Endothelial cell of umbilical vein (primary cell): ENCODE measurements at regions not wholly inside any gene's neighbourhood (a gene's known extent, or its start where the extent isn't known, plus 50 kb on each side); places are given as distances from the start of the nearest gene placed in this dataset.

Experiments used
- BruUV-seq: library from RNA; stranded (reverse); fragments of 400-500 nt; replicated peaks from 2 replicates; lab custom pipeline; 2021; lab: Mats Ljungman, UMichigan
- CTCF ChIA-PET: fragments of 300-600, 350-600 bp; sonication (Branson Sonifier 250); formaldehyde crosslinking; loops from one replicate; lab custom pipeline; 2021; ENCODE audit warnings: antibody characterized with exemption, inconsistent platforms; lab: Charles Lee
- POLR2A ChIA-PET: fragments of 300-600, 350-600 bp; sonication (Branson Sonifier 250); formaldehyde crosslinking; loops from one replicate; lab custom pipeline; 2021; ENCODE audit warnings: antibody characterized with exemption, inconsistent platforms; lab: Charles Lee
- DNase-seq: peaks from one replicate; pipeline ENCODE4 v3.0.0-alpha.2; 2011; ENCODE audit warnings: low read depth, low spot score
- FAIRE-seq: peaks from 2 replicates; lab custom pipeline; 2011; peaks lifted over from hg19 to GRCh38; lab: Jason Lieb, UNC
- H2AFZ ChIP-seq: 2 replicates; pipeline ENCODE4 v1.6.0; 2012; ENCODE audit warnings: low read depth, low read length, control low read depth, inconsistent platforms
- H3K27ac ChIP-seq: 2 replicates; pipeline ENCODE4 v1.5.1; 2011; ENCODE audit warnings: low read depth, mild to moderate bottlenecking, control low read depth, low read length, moderate library complexity; ENCODE audit not compliant: insufficient read depth
- H3K27me3 ChIP-seq, 2 experiments: 2 replicates each; pipeline versions ENCODE4 v1.6.0 to v1.6.1; 2011; ENCODE audit warnings: low read length in 2 of 2, mixed read lengths in 1 of 2; ENCODE audit not compliant: control insufficient read depth in 2 of 2, insufficient read depth in 2 of 2
- H3K36me3 ChIP-seq, 2 experiments: 2 replicates in 1 of 2; 3 replicates in 1 of 2; pipeline ENCODE4 v1.5.1; 2011; ENCODE audit warnings: low read length in 2 of 2, mild to moderate bottlenecking in 1 of 2, moderate library complexity in 1 of 2; ENCODE audit not compliant: control insufficient read depth in 2 of 2, insufficient read depth in 2 of 2; ENCODE audit errors: extremely low read depth in 1 of 2
- H3K4me1 ChIP-seq: 3 replicates; pipeline ENCODE4 v1.5.1; 2011; ENCODE audit warnings: mild to moderate bottlenecking, low read length; ENCODE audit not compliant: control insufficient read depth, insufficient read depth; ENCODE audit errors: extremely low read depth
- H3K4me2 ChIP-seq: 2 replicates; pipeline ENCODE4 v1.6.1; 2011; ENCODE audit warnings: low read length, control low read depth, mixed read lengths; ENCODE audit not compliant: insufficient read depth
- H3K4me3 ChIP-seq, 3 experiments: fragments of 200-600 bp in 1 of 3; sonication (generic), shearing (Covaris generic) in 1 of 3; replicated peaks in 1 of 3; 2 replicates each; pipeline ENCODE4 v1.5.1; 2011 to 2016; ENCODE audit warnings: control low read depth in 3 of 3, low read length in 3 of 3, mild to moderate bottlenecking in 2 of 3, inconsistent platforms in 1 of 3, low read depth in 1 of 3, moderate library complexity in 1 of 3; ENCODE audit not compliant: insufficient read depth in 1 of 3
- H3K79me2 ChIP-seq: 2 replicates; pipeline ENCODE4 v1.6.0; 2012; ENCODE audit warnings: low read length, inconsistent platforms; ENCODE audit not compliant: control insufficient read depth, insufficient read depth
- H3K9ac ChIP-seq: replicated peaks from 2 replicates; pipeline ENCODE3; 2011; ENCODE audit warnings: low read length, control low read depth; ENCODE audit not compliant: insufficient read depth; ENCODE audit errors: extremely low read depth
- H3K9me1 ChIP-seq: replicated peaks from 3 replicates; pipeline ENCODE4 v1.6.0; 2011; ENCODE audit warnings: mild to moderate bottlenecking, low read length; ENCODE audit not compliant: control insufficient read depth, insufficient read depth; ENCODE audit errors: extremely low read depth
- H3K9me3 ChIP-seq: replicated peaks from 2 replicates; pipeline ENCODE4 v1.5.1; 2012; ENCODE audit warnings: low read length, inconsistent platforms; ENCODE audit not compliant: control insufficient read depth, insufficient read depth
- H4K20me1 ChIP-seq: replicated peaks from 2 replicates; pipeline ENCODE3; 2011; ENCODE audit warnings: mild to moderate bottlenecking, low read length; ENCODE audit not compliant: control insufficient read depth, insufficient read depth; ENCODE audit errors: extremely low read depth
- CTCF ChIP-seq, 2 donors: IDR thresholded peaks; 1 replicate in 1 of 2; 2 replicates in 1 of 2; pipeline ENCODE4 v1.5.1; 2011; ENCODE audit warnings: low read length in 2 of 2, mild to moderate bottlenecking in 2 of 2, moderate library complexity in 2 of 2, control low read depth in 1 of 2, inconsistent platforms in 1 of 2, low read depth in 1 of 2; ENCODE audit not compliant: insufficient read depth in 1 of 2; ENCODE audit errors: extremely low read depth in 1 of 2
- EZH2 ChIP-seq: IDR thresholded peaks from 2 replicates; pipeline ENCODE4 v1.6.1; 2012; ENCODE audit warnings: borderline replicate concordance, low read depth, mild to moderate bottlenecking, moderate library complexity, low read length, inconsistent platforms; ENCODE audit not compliant: severe bottlenecking
- FOS ChIP-seq: IDR thresholded peaks from 2 replicates; pipeline ENCODE4 v1.6.1; 2011; ENCODE audit warnings: mild to moderate bottlenecking, low read length, moderate library complexity, borderline replicate concordance; ENCODE audit not compliant: insufficient read depth
- GATA2 ChIP-seq: IDR thresholded peaks from 2 replicates; pipeline ENCODE4 v1.7.0; 2011; ENCODE audit warnings: low read depth, mild to moderate bottlenecking, moderate library complexity, mixed read lengths, low read length; ENCODE audit not compliant: insufficient read length, insufficient read depth
- JUN ChIP-seq: IDR thresholded peaks from 2 replicates; pipeline ENCODE4 v1.6.1; 2011; ENCODE audit warnings: borderline replicate concordance, low read depth; ENCODE audit not compliant: insufficient read length, insufficient read depth
- MAX ChIP-seq: IDR thresholded peaks from 2 replicates; pipeline ENCODE4 v1.6.1; 2011; ENCODE audit not compliant: insufficient read depth, insufficient read length
- MYC ChIP-seq: IDR thresholded peaks from one replicate; pipeline ENCODE4 v1.6.1; 2011; ENCODE audit warnings: mild to moderate bottlenecking, low read depth, low read length
- POLR2A ChIP-seq: IDR thresholded peaks from 2 replicates; pipeline ENCODE4 v1.6.1; 2012; ENCODE audit warnings: low read depth, mild to moderate bottlenecking, control low read depth, low read length
- POLR2AphosphoS5 ChIP-seq: IDR thresholded peaks from 2 replicates; pipeline ENCODE4 v1.6.1; 2012; ENCODE audit warnings: low read depth, mild to moderate bottlenecking, control low read depth, low read length, moderate library complexity; ENCODE audit not compliant: insufficient read depth
- dilution Hi-C: fragments of 300-500 bp; cut with MboI; formaldehyde crosslinking; loops from one replicate; pipeline ENCODE4 v1.15.0; 2019; ENCODE audit warnings: low sequenced_read_pairs; ENCODE audit not compliant: extremely low pct_ligation_motif_present
- intact Hi-C: fragments of 100-400 bp; cut with micrococcal nuclease; formaldehyde crosslinking; loops from one replicate; pipeline ENCODE4 v1.10.0; 2022

- ChIA-PET CTCF (interaction anchor here (1.0 to 2.0 kb wide), 4 partner anchors 10 to 85 kb away, joined by 3 to 6 read pairs (median 4); no protein-coding TSS in a partner anchor), POLR2A (interaction anchor here (1.1 to 2.0 kb wide), 5 partner anchors 10 to 412 kb away, joined by 3 to 7 read pairs (median 4); no protein-coding TSS in a partner anchor)
- Histone ChIP-seq H2AFZ (no peak overlapping the region), H3K27ac (peak overlapping the region; percentile 98), H3K27me3 (no peaks in the 10 kb centered on the region), H3K9me3 (no peaks in the 10 kb centered on the region), H3K9ac (peak overlapping the region; percentile 98), H3K4me3 (peak overlapping the region in 2 of 3 experiments; percentile 13 to 91), H3K36me3 (peaks cover 2 to 4% of the 10 kb centered on the region in 2 experiments), H4K20me1 (no peaks in the 10 kb centered on the region), H3K4me2 (peak overlapping the region; percentile 92), H3K4me1 (peaks cover 87% of the 10 kb centered on the region), H3K9me1 (no peaks in the 10 kb centered on the region), H3K79me2 (peaks cover 60% of the 10 kb centered on the region)
- BruUV-seq, result no TSS peak
- intact Hi-C loops (loop anchor here (5.0 kb wide), 2 partner anchors 189 to 1034 kb away; no protein-coding TSS in a partner anchor), dilution Hi-C loops (no loop called here)
- no peak for FAIRE-seq
- TF ChIP-seq POLR2A (peak; percentile 8), MYC (no peak)
- DNase-seq, result peak; percentile 58
These were observed 167.3 kb downstream of the MREG start for GRCh38 chr2:215845839-215846586.

GRCh38 chr2:215843579-215843978 is 169.8 kb downstream of the MREG start:
- Histone ChIP-seq H3K27ac (peak overlapping the region; percentile 85), H3K9me1 (no peaks in the 10 kb centered on the region), H3K4me3 (no peak overlapping the region)

More at GRCh38 chr2:215843579-215843978, 169.8 kb downstream of the MREG start:
- dilution Hi-C loops, result no loop called here
- POLR2A ChIA-PET, result interaction anchor here (0.8 kb wide), 1 partner anchor 271 kb away, joined by 3 read pairs; no protein-coding TSS in a partner anchor
- Histone ChIP-seq H3K36me3 (peaks cover 4 to 6% of the 10 kb centered on the region in 2 experiments), H3K4me2 (peak overlapping the region; percentile 38), H3K27me3 (no peaks in the 10 kb centered on the region), H3K79me2 (peaks cover 81% of the 10 kb centered on the region), H3K9ac (no peak overlapping the region), H4K20me1 (no peaks in the 10 kb centered on the region), H2AFZ (no peak overlapping the region), H3K4me1 (peaks cover 67% of the 10 kb centered on the region), H3K9me3 (no peaks in the 10 kb centered on the region)
- intact Hi-C loops, result no loop called here
- DNase-seq (peak; percentile 88), FAIRE-seq (peak; percentile 95)
- TF ChIP-seq POLR2AphosphoS5, result peak; percentile 77
- TF ChIP-seq CTCF (IDR thresholded peaks at IDR 0.05; ENCODE audit: extremely low read depth in 1 of 2, insufficient read depth in 1 of 2, low read depth in 1 of 2, low read length in 2 of 2), result no peak
- TF ChIP-seq MAX, result no peak
- TF ChIP-seq POLR2A, result no peak
- no peak for TF ChIP-seq EZH2
- peak; percentile 65 for TF ChIP-seq MYC
- peak; percentile 84 for TF ChIP-seq JUN
- TF ChIP-seq FOS, result peak; percentile 96
- no peak for TF ChIP-seq GATA2
- CTCF ChIA-PET, result interaction anchor here (1.0 to 1.2 kb wide), 2 partner anchors 15 to 150 kb away, joined by 4 read pairs; no protein-coding TSS in a partner anchor
- BruUV-seq, result no TSS peak
